Prostate gland (tissue), 2 donors: ENCODE measurements at regions not wholly inside any gene's neighbourhood (a gene's known extent, or its start where the extent isn't known, plus 50 kb on each side); places are given as distances from the start of the nearest gene placed in this dataset.

Experiments
- DNase-seq: peaks from one replicate; pipeline ENCODE4 v3.0.0-alpha.2; 2019; ENCODE audit warnings: low spot score
- H3K27ac ChIP-seq, 2 donors: fragments of 200-600 bp; sonication (generic); 2 replicates each; pipeline ENCODE4 v1.5.1; 2017 to 2019
- H3K27me3 ChIP-seq: fragments of 200-600 bp; sonication (generic); replicated peaks from 2 replicates; pipeline ENCODE4 v1.5.1; 2019; ENCODE audit not compliant: insufficient read depth
- H3K36me3 ChIP-seq, 2 donors: fragments of 200-600 bp; sonication (generic); 1 replicate in 1 of 2; 2 replicates in 1 of 2; pipeline versions ENCODE4 v1.5.1 to v1.8.1; 2017 to 2019
- H3K4me1 ChIP-seq: fragments of 200-600 bp; sonication (generic); replicated peaks from 2 replicates; pipeline ENCODE4 v1.5.1; 2019
- H3K4me3 ChIP-seq, 2 donors: fragments of 200-600 bp; sonication (generic); 2 replicates each; pipeline ENCODE4 v1.5.1; 2017 to 2019
- H3K9me3 ChIP-seq: fragments of 200-600 bp; sonication (generic); 2 replicates; pipeline ENCODE4 v1.5.1; 2017
- POLR2A ChIP-seq: fragments of 450-650 bp; IDR thresholded peaks from one replicate; pipeline ENCODE4 v1.6.1; 2016; ENCODE audit warnings: antibody characterized with exemption, mild to moderate bottlenecking
- POLR2AphosphoS5 ChIP-seq: sonication (generic); formaldehyde crosslinking; IDR thresholded peaks from one replicate; pipeline ENCODE4 v1.6.1; 2017; ENCODE audit warnings: antibody characterized with exemption
- WGBS: methylation state at CpG from one replicate; pipeline ENCODE4 v1.1.5; 2018; 5-methylcytosine and 5-hydroxymethylcytosine counted together
- intact Hi-C: fragments of 100-400 bp; cut with DNase I; formaldehyde crosslinking; loops from one replicate; pipeline ENCODE4 v1.14.2; 2022
- TF ChIP-seq, protein P1 (sequence below), 4 experiments: fragments of 200-600 bp in 2 of 4; fragments of 450-650 bp in 2 of 4; sonication (generic) in 2 of 4; IDR thresholded peaks; 1 replicate in 3 of 4; 2 replicates in 1 of 4; pipeline ENCODE4 v1.5.1; 2016 to 2019; ENCODE audit warnings: antibody characterized with exemption in 4 of 4, mild to moderate bottlenecking in 2 of 4, moderate library complexity in 2 of 4

DNA sequence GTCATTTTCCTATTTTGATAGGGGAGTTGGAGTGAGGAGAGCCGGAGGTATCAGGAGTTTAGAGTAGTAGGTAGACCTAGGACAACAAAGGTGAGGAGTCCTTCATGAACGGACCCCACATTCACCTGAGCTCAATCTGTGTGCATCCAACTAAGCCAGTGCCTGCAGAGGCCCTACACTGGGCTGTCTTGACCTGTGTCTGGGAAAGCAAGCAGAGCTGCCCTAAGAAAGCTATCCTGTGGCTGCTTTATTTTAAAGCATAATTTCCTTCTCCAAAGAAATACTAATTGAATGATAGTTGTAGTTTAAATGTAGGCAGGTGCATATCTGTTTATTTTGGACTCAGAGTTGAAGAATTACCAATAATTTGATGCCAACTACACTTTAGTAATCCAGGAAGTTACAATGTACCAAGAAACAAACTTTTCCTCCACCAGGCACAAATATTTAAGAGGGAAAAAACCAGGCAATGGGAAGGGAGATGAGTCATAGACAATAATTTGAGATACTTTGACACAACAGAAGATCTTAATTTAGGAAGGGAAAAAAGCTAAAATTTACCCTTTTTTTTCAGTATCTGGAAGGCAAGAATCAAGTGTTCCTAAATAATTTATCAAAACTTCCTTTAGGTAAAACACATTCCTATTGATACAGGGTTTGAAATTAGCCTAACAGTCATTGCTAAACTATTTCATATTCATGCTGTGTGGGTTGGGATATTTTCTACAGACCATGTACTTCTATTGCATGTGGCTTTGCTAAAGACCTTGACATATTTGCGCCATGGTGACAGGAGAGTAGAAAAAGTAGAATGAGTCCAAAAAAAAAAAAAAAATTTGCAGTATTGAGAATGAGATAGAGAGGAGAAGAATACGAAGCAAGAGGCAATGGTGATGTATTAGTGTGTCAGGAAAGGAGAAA, 376.6 kb upstream of the TUSC1 start:
- no peaks in the 10 kb centered on the region for H3K36me3 ChIP-seq
- no peaks in the 10 kb centered on the region for H3K9me3 ChIP-seq
- no peaks in the 10 kb centered on the region for H3K27me3 ChIP-seq
- no peak overlapping the region for H3K4me3 ChIP-seq
- intact Hi-C loops = no loop called here
- TF ChIP-seq, protein P1, sequence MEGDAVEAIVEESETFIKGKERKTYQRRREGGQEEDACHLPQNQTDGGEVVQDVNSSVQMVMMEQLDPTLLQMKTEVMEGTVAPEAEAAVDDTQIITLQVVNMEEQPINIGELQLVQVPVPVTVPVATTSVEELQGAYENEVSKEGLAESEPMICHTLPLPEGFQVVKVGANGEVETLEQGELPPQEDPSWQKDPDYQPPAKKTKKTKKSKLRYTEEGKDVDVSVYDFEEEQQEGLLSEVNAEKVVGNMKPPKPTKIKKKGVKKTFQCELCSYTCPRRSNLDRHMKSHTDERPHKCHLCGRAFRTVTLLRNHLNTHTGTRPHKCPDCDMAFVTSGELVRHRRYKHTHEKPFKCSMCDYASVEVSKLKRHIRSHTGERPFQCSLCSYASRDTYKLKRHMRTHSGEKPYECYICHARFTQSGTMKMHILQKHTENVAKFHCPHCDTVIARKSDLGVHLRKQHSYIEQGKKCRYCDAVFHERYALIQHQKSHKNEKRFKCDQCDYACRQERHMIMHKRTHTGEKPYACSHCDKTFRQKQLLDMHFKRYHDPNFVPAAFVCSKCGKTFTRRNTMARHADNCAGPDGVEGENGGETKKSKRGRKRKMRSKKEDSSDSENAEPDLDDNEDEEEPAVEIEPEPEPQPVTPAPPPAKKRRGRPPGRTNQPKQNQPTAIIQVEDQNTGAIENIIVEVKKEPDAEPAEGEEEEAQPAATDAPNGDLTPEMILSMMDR (IDR thresholded peaks at IDR 0.05) = no peak
- TF ChIP-seq POLR2A = no peak
- TF ChIP-seq POLR2AphosphoS5 = no peak
- WGBS = 86% methylated on average over 4 of the region's 4 CpGs
- no peaks in the 10 kb centered on the region for H3K4me1 ChIP-seq
- H3K27ac ChIP-seq = no peak overlapping the region
- no peak for DNase-seq

DNA sequence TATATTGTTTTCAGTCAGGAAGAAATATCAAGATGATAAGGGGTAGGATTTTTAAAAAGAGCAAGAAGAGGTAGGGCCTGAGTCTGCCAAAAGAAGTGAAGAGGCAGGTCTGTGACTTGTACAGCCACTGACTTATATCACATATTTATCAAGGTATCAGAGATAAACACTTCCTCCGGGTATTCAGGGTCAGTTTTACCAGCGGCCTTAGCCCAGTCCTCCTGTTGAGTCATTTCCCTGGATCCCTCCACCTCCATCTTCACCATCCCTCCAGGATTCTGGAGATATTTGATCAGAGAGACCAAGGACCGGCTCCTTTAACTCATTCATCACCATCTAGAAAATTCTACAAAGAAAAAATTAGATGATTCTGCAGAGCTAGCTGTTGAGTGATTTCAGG, 375.7 kb upstream of the TUSC1 start:
- H3K4me1 ChIP-seq = no peaks in the 10 kb centered on the region
- DNase-seq = no peak
- H3K4me3 ChIP-seq = no peak overlapping the region
- H3K27me3 ChIP-seq = no peaks in the 10 kb centered on the region
- H3K9me3 ChIP-seq = no peaks in the 10 kb centered on the region
- H3K27ac ChIP-seq = no peak overlapping the region
- intact Hi-C loops = no loop called here
- 89% methylated on average over 3 of the region's 3 CpGs for WGBS
- H3K36me3 ChIP-seq = no peaks in the 10 kb centered on the region
- TF ChIP-seq POLR2A (no peak), POLR2AphosphoS5 (no peak)
- TF ChIP-seq, protein P1 (IDR thresholded peaks at IDR 0.05) = no peak

DNA sequence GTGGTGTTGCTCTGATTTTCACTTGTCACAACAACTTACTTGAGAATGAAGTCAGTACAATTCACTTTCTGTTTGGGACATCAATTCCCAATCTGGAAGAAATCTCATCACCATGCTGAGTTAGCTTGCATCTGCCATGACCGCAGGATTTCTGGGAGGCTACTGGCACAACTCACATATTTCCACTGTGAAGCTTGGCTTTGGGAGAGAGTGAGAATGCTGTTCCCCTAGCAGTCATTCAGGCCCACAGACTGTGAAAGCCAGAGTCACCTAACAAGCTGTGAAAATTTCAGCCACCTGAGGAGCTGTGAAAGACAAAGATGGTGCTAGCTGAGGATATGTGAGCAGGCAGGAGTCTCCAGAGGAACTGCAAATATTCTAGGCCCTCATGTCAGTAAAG, 365.2 kb upstream of the TUSC1 start:
- no peak overlapping the region for H3K27ac ChIP-seq
- TF ChIP-seq, protein P1 (IDR thresholded peaks at IDR 0.05) = no peak
- TF ChIP-seq POLR2AphosphoS5 (no peak), POLR2A (no peak)
- H3K4me3 ChIP-seq = no peak overlapping the region
- 100% methylated on average over 1 of the region's 1 CpG for WGBS
- H3K4me1 ChIP-seq = no peaks in the 10 kb centered on the region
- intact Hi-C loops = no loop called here
- H3K36me3 ChIP-seq = no peaks in the 10 kb centered on the region
- H3K9me3 ChIP-seq = no peaks in the 10 kb centered on the region
- DNase-seq = no peak
- no peaks in the 10 kb centered on the region for H3K27me3 ChIP-seq

DNA sequence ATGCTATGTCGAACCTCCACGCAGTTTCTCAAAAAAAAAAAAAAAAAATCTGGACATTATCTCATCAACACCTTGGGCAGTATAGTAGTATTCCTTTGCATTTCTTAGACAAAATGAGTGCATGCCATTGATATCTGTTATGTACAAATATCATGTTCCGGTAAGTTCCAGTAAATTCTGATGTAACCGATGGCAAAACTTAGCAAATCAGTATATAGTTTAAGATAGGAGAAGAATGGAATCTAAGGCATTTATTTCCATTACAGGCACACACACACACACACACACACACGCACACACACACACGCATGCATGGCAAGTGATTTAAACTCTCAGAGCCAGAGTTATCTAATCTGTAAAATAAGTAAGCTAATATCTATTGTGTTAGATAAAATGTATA, 356.5 kb upstream of the TUSC1 start:
- WGBS = 78% methylated on average over 6 of the region's 6 CpGs
- H3K27ac ChIP-seq = no peak overlapping the region
- TF ChIP-seq, protein P1 (IDR thresholded peaks at IDR 0.05) = no peak
- TF ChIP-seq POLR2A = no peak
- no peak for TF ChIP-seq POLR2AphosphoS5
- DNase-seq = no peak
- H3K27me3 ChIP-seq = peaks cover 2% of the 10 kb centered on the region
- no peaks in the 10 kb centered on the region for H3K4me1 ChIP-seq
- intact Hi-C loops = no loop called here
- no peaks in the 10 kb centered on the region for H3K36me3 ChIP-seq
- no peak overlapping the region for H3K4me3 ChIP-seq
- H3K9me3 ChIP-seq = no peaks in the 10 kb centered on the region

DNA sequence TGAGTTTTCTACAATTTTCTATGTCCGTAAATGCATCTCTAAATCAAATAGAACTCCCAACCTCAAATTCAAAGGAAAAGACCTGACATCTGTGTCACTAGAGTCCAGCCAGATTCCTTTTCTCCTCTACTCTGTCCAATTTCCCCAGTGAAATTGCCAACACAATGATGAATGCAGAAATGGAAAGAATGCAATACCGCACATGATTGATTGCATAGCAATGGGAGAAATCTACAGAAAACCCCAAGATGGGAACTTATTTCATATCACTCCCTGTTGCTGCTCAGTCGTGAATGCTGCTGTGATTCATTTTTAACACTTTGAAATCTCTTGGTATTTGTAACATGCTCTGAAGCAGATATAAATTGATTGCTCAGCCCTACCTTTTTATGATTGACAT, 355.1 kb upstream of the TUSC1 start:
- no peak for TF ChIP-seq POLR2AphosphoS5
- TF ChIP-seq, protein P1 (IDR thresholded peaks at IDR 0.05) = no peak
- no peak for TF ChIP-seq POLR2A
- intact Hi-C loops = no loop called here
- DNase-seq = no peak
- 84% methylated on average over 3 of the region's 3 CpGs for WGBS
- no peaks in the 10 kb centered on the region for H3K9me3 ChIP-seq
- H3K4me1 ChIP-seq = no peaks in the 10 kb centered on the region
- no peaks in the 10 kb centered on the region for H3K36me3 ChIP-seq
- no peak overlapping the region for H3K4me3 ChIP-seq
- peaks cover 2% of the 10 kb centered on the region for H3K27me3 ChIP-seq
- H3K27ac ChIP-seq = no peak overlapping the region
